A673 (cell line): ENCODE measurements at regions not wholly inside any gene's neighbourhood (a gene's known extent, or its start where the extent isn't known, plus 50 kb on each side); places are given as distances from the start of the nearest gene placed in this dataset.

ENCODE experiments used
- BruUV-seq: library from RNA; stranded (reverse); fragments of 400-500 nt; replicated peaks from 2 replicates; lab custom pipeline; 2021; lab: Mats Ljungman, UMichigan
- CTCF ChIA-PET: fragments of 300-600 bp; sonication (Branson Sonifier 250); formaldehyde crosslinking; loops from one replicate; lab custom pipeline; 2022; ENCODE audit warnings: antibody characterized with exemption; lab: Charles Lee
- POLR2A ChIA-PET: fragments of 300-600 bp; sonication (Branson Sonifier 250); formaldehyde crosslinking; loops from one replicate; lab custom pipeline; 2022; ENCODE audit warnings: antibody characterized with exemption; ENCODE audit not compliant: low non-redundant PET; lab: Charles Lee
- DNase-seq: peaks from one replicate; pipeline ENCODE4 v3.0.0-alpha.2; 2015; ENCODE audit warnings: low spot score
- H3K27ac ChIP-seq: fragments of 200-600 bp; sonication (generic); 2 replicates; pipeline ENCODE4 v1.5.1; 2016; ENCODE audit warnings: mixed run types, low read depth, mild to moderate bottlenecking, mixed read lengths, antibody characterized with exemption, low read length; ENCODE audit not compliant: poor library complexity, severe bottlenecking
- H3K27me3 ChIP-seq: fragments of 200-600 bp; sonication (generic); replicated peaks from 2 replicates; pipeline ENCODE4 v1.6.1; 2017; ENCODE audit warnings: mixed run types, low read depth, mild to moderate bottlenecking, mixed read lengths, antibody characterized with exemption, low read length; ENCODE audit not compliant: insufficient read depth, poor library complexity
- H3K36me3 ChIP-seq: fragments of 200-600 bp; sonication (generic); 2 replicates; pipeline ENCODE4 v1.6.1; 2016; ENCODE audit warnings: mixed run types, mild to moderate bottlenecking, mixed read lengths, antibody characterized with exemption, low read length; ENCODE audit not compliant: insufficient read depth, poor library complexity, severe bottlenecking
- H3K4me1 ChIP-seq: fragments of 200-600 bp; sonication (generic); 2 replicates; pipeline ENCODE4 v1.6.1; 2017; ENCODE audit warnings: mixed run types, mild to moderate bottlenecking, mixed read lengths, antibody characterized with exemption, low read length; ENCODE audit not compliant: insufficient read depth, poor library complexity, severe bottlenecking
- H3K4me3 ChIP-seq: fragments of 200-600 bp; sonication (generic); 2 replicates; pipeline ENCODE4 v1.5.1; 2016; ENCODE audit warnings: low read depth, mixed run types, mild to moderate bottlenecking, mixed read lengths, low read length; ENCODE audit not compliant: poor library complexity, severe bottlenecking
- H3K9me3 ChIP-seq: fragments of 200-600 bp; sonication (generic); 2 replicates; pipeline ENCODE4 v1.6.1; 2016; ENCODE audit warnings: mixed run types, low read depth, mild to moderate bottlenecking, mixed read lengths, antibody characterized with exemption, low read length; ENCODE audit not compliant: poor library complexity, severe bottlenecking
- CTCF ChIP-seq: fragments of 300-800, 200-600 bp; sonication (generic); conservative IDR thresholded peaks from 2 replicates; pipeline ENCODE4 v1.5.1; 2017; ENCODE audit warnings: low read depth, mild to moderate bottlenecking, antibody characterized with exemption, low read length, moderate library complexity, mixed read lengths
- EZH2 ChIP-seq: fragments of 200-600 bp; sonication (generic); IDR thresholded peaks from 2 replicates; pipeline ENCODE4 v1.6.1; 2017; ENCODE audit warnings: borderline replicate concordance, low read depth, mild to moderate bottlenecking, mixed read lengths, antibody characterized with exemption, low read length; ENCODE audit not compliant: poor library complexity, severe bottlenecking
- intact Hi-C: fragments of 100-400 bp; cut with micrococcal nuclease; formaldehyde crosslinking; loops from one replicate; pipeline ENCODE4 v1.10.0; 2022; ENCODE audit not compliant: unreplicated experiment

- POLR2A ChIA-PET, result no interaction called here
- intact Hi-C loops, result loop anchor here (5.0 kb wide), 1 partner anchor 151 kb away; no protein-coding TSS in a partner anchor
- DNase-seq, result no peak
These were observed 195.7 kb upstream of the API5 start for GRCh38 chr11:43116071-43116470.

GRCh38 chr11:43119275-43119970 is 192.4 kb upstream of the API5 start:
- POLR2A ChIA-PET, result no interaction called here
- CTCF ChIA-PET, result no interaction called here
- Histone ChIP-seq H3K4me3 (no peak overlapping the region), H3K36me3 (no peaks in the 10 kb centered on the region), H3K27ac (no peak overlapping the region), H3K4me1 (peaks cover 21% of the 10 kb centered on the region), H3K9me3 (no peaks in the 10 kb centered on the region), H3K27me3 (no peaks in the 10 kb centered on the region)
- intact Hi-C loops, result loop anchor here (5.0 kb wide), 1 partner anchor 148 kb away; no protein-coding TSS in a partner anchor
- TF ChIP-seq EZH2, result no peak
- peak; percentile 54 for TF ChIP-seq CTCF
- BruUV-seq, result no TSS peak
- DNase-seq, result peak; percentile 68

More at GRCh38 chr11:43116071-43116470, 195.7 kb upstream of the API5 start:
- Histone ChIP-seq H3K4me3 (no peak overlapping the region), H3K9me3 (no peaks in the 10 kb centered on the region), H3K27me3 (no peaks in the 10 kb centered on the region), H3K36me3 (no peaks in the 10 kb centered on the region), H3K27ac (no peak overlapping the region), H3K4me1 (no peaks in the 10 kb centered on the region)
- TF ChIP-seq CTCF, result no peak
- no peak for TF ChIP-seq EZH2
- CTCF ChIA-PET, result no interaction called here
- no TSS peak for BruUV-seq

DNA sequence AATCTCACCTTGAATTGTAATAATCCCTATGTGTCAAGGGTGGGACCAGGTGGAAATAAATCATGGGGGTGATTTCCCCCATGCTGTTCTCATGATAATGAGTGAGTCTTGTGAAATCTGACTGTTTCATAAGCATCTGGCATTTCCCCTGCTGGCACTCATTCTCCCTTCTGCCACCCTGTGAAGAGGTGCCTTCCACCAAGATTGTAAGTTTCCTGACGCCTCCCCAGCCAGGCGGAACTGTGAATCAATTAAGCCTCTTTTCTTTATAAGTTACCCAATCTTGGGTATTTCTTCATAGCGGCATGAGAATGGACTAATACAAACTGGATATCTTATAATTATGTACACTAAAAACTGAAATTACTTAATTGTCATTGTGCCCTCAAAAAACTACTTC is 189.2 kb upstream of the API5 start:
- H3K27me3 ChIP-seq, result no peaks in the 10 kb centered on the region
- DNase-seq, result peak; percentile 80
- no peak overlapping the region for H3K4me3 ChIP-seq
- CTCF ChIA-PET, result no interaction called here
- POLR2A ChIA-PET, result no interaction called here
- H3K4me1 ChIP-seq, result peaks cover 21% of the 10 kb centered on the region
- H3K36me3 ChIP-seq, result no peaks in the 10 kb centered on the region
- no peaks in the 10 kb centered on the region for H3K9me3 ChIP-seq
- no TSS peak for BruUV-seq
- no peak for TF ChIP-seq CTCF
- no peak for TF ChIP-seq EZH2
- H3K27ac ChIP-seq, result peak overlapping the region; percentile 7
- intact Hi-C loops, result no loop called here
